ENCODE measurements at regions not wholly inside any gene's neighbourhood (a gene's known extent, or its start where the extent isn't known, plus 50 kb on each side); places are given as distances from the start of the nearest gene placed in this dataset.

- CTCF ChIA-PET, result no interaction called here
Observed at GRCh38 chr2:44884677-44885076, 56.8 kb upstream of the SIX3 start.

GRCh38 chr2:44886414-44886813 is 55.1 kb upstream of the SIX3 start:
- H3K27ac ChIP-seq (ENCODE audit: low read depth, low read length), result no peak overlapping the region
- H3K9me3 ChIP-seq (ENCODE audit: control insufficient read depth in 2 of 3, low read length in 3 of 3), result no peaks in the 10 kb centered on the region
- no peaks in the 10 kb centered on the region for H3K4me1 Mint-ChIP-seq
- ChIA-PET POLR2A (no interaction called here), CTCF (no interaction called here)
- H3K27me3 Mint-ChIP-seq, result peaks cover 4 to 42% (median 33%) of the 10 kb centered on the region in 5 donors
- H3K36me3 Mint-ChIP-seq, result peaks cover 0 to 4% (median 0%) of the 10 kb centered on the region in 5 donors
- ATAC-seq, result no peak
- no peak overlapping the region for H3K27ac Mint-ChIP-seq
- no peak overlapping the region for H3K4me3 ChIP-seq (ENCODE audit: low read length)
- peaks cover 0 to 9% (median 2%) of the 10 kb centered on the region in 11 donors for H3K9me3 Mint-ChIP-seq
- DNase-seq, result no peak
- no peaks in the 10 kb centered on the region for H3K4me1 ChIP-seq (ENCODE audit: control insufficient read depth in 2 of 2, insufficient read depth in 2 of 2, low read length in 2 of 2)
- H3K4me3 Mint-ChIP-seq, result no peak overlapping the region
- H3K27me3 ChIP-seq (ENCODE audit: control insufficient read depth in 2 of 2, insufficient read depth in 2 of 2, low read length in 2 of 2), result no peaks in the 10 kb centered on the region
- intact Hi-C loops (cut with micrococcal nuclease), result no loop called here
- no peaks in the 10 kb centered on the region for H3K36me3 ChIP-seq (ENCODE audit: control insufficient read depth in 2 of 3, insufficient read depth in 3 of 3, low read length in 3 of 3)

More at GRCh38 chr2:44884677-44885076, 56.8 kb upstream of the SIX3 start:
- Mint-ChIP-seq H3K4me3 (no peak overlapping the region), H3K9me3 (peaks cover 0 to 2% (median 0%) of the 10 kb centered on the region in 11 donors), H3K27ac (no peak overlapping the region), H3K36me3 (peaks cover 0 to under 1% (median 0%) of the 10 kb centered on the region in 5 donors), H3K27me3 (peaks cover 4 to 48% (median 30%) of the 10 kb centered on the region in 5 donors), H3K4me1 (no peaks in the 10 kb centered on the region)
- intact Hi-C loops (cut with micrococcal nuclease), result no loop called here
- Histone ChIP-seq H3K27me3 (ENCODE audit: control insufficient read depth in 2 of 2, insufficient read depth in 2 of 2, low read length in 2 of 2) (peaks cover 0 to 2% of the 10 kb centered on the region in 2 donors), H3K27ac (ENCODE audit: low read depth, low read length) (no peak overlapping the region), H3K36me3 (ENCODE audit: control insufficient read depth in 2 of 3, insufficient read depth in 3 of 3, low read length in 3 of 3) (no peaks in the 10 kb centered on the region), H3K4me3 (ENCODE audit: low read length) (no peak overlapping the region), H3K4me1 (ENCODE audit: control insufficient read depth in 2 of 2, insufficient read depth in 2 of 2, low read length in 2 of 2) (no peaks in the 10 kb centered on the region), H3K9me3 (ENCODE audit: control insufficient read depth in 2 of 3, low read length in 3 of 3) (no peaks in the 10 kb centered on the region)
- no peak for ATAC-seq
- POLR2A ChIA-PET, result interaction anchor here (0.8 kb wide), 1 partner anchor 108 kb away, joined by 3 read pairs; no protein-coding TSS in a partner anchor
- DNase-seq, result no peak

- Histone ChIP-seq H3K36me3 (ENCODE audit: control insufficient read depth in 2 of 3, insufficient read depth in 3 of 3, low read length in 3 of 3) (no peaks in the 10 kb centered on the region), H3K9me3 (ENCODE audit: control insufficient read depth in 2 of 3, low read length in 3 of 3) (no peaks in the 10 kb centered on the region), H3K4me1 (ENCODE audit: control insufficient read depth in 2 of 2, insufficient read depth in 2 of 2, low read length in 2 of 2) (no peaks in the 10 kb centered on the region), H3K27me3 (ENCODE audit: control insufficient read depth in 2 of 2, insufficient read depth in 2 of 2, low read length in 2 of 2) (no peaks in the 10 kb centered on the region), H3K27ac (ENCODE audit: low read depth, low read length) (no peak overlapping the region), H3K4me3 (ENCODE audit: low read length) (no peak overlapping the region)
- Mint-ChIP-seq H3K4me1 (peaks cover 0 to under 1% (median 0%) of the 10 kb centered on the region in 7 donors), H3K27me3 (peaks cover 4 to 44% (median 36%) of the 10 kb centered on the region in 5 donors), H3K36me3 (peaks cover 0 to 9% (median 3%) of the 10 kb centered on the region in 5 donors), H3K27ac (no peak overlapping the region), H3K4me3 (no peak overlapping the region), H3K9me3 (peaks cover 0 to 24% (median 11%) of the 10 kb centered on the region in 11 donors)
- ATAC-seq (no peak), DNase-seq (no peak)
- intact Hi-C loops (cut with micrococcal nuclease), result no loop called here
- CTCF ChIA-PET, result no interaction called here
- POLR2A ChIA-PET, result interaction anchor here (0.6 kb wide), 1 partner anchor 1983 kb away, joined by 3 read pairs; no protein-coding TSS in a partner anchor
Observed at GRCh38 chr2:44889096-44889495, 52.4 kb upstream of the SIX3 start.
